K562 (cell line): ENCODE measurements at regions not wholly inside any gene's neighbourhood (a gene's known extent, or its start where the extent isn't known, plus 50 kb on each side); places are given as distances from the start of the nearest gene placed in this dataset.
A peak's percentile ranks its signal among the peaks of the same experiment; 100 is the strongest.

Experiments used
- CBFA2T3 ChIP-seq: fragments of 450-650 bp; IDR thresholded peaks from 2 replicates; pipeline ENCODE4 v1.6.1; 2017
- CBFB ChIP-seq: sonication (generic); formaldehyde crosslinking; IDR thresholded peaks from 2 replicates; pipeline ENCODE4 v1.4.0; 2020; ENCODE audit warnings: mild to moderate bottlenecking, missing genetic modification reagents
- E2F3 ChIP-seq: fragments of 250-450 bp; sonication (Bioruptor Pico); IDR thresholded peaks from 2 replicates; pipeline ENCODE4 v1.4.0; 2020; ENCODE audit warnings: mild to moderate bottlenecking
- ETV6 ChIP-seq, 3 experiments: fragments of 150-350 bp in 1 of 3; sonication (generic) in 1 of 3; formaldehyde crosslinking in 1 of 3; IDR thresholded peaks; 2 replicates each; pipeline versions ENCODE4 v1.6.1 to v1.8.0; 2014 to 2022; ENCODE audit warnings: borderline replicate concordance in 2 of 3, low read depth in 2 of 3, antibody characterized with exemption in 1 of 3, low read length in 1 of 3, mild to moderate bottlenecking in 1 of 3, missing genetic modification reagents in 1 of 3
- HDAC8 ChIP-seq: fragments of 450-650 bp; IDR thresholded peaks from 2 replicates; pipeline ENCODE4 v1.6.1; 2016; ENCODE audit warnings: mild to moderate bottlenecking, missing genetic modification characterization, moderate library complexity, missing compliant biosample characterization
- HIVEP1 ChIP-seq: fragments of 250-450 bp; sonication (Bioruptor Pico); IDR thresholded peaks from 2 replicates; pipeline ENCODE4 v1.4.0; 2020; ENCODE audit warnings: mild to moderate bottlenecking
- KAT7 ChIP-seq: sonication (generic); formaldehyde crosslinking; IDR thresholded peaks from 2 replicates; pipeline ENCODE4 v1.8.0; 2022; ENCODE audit warnings: missing genetic modification reagents, mild to moderate bottlenecking, borderline replicate concordance
- MAFK ChIP-seq: IDR thresholded peaks from 2 replicates; pipeline ENCODE4 v1.6.1; 2011; ENCODE audit warnings: low read length, improper control_type of control experiment
- RAD21 ChIP-seq, 2 experiments: fragments of 250-450 bp in 1 of 2; fragments of 450-650 bp in 1 of 2; sonication (Bioruptor Pico) in 1 of 2; formaldehyde crosslinking in 1 of 2; IDR thresholded peaks in 1 of 2; conservative IDR thresholded peaks in 1 of 2; 2 replicates each; pipeline versions ENCODE4 v1.4.0 to v1.8.0; 2020 to 2022; ENCODE audit warnings: mild to moderate bottlenecking in 2 of 2, moderate library complexity in 1 of 2
- RAD51 ChIP-seq: fragments of 450-650 bp; IDR thresholded peaks from 2 replicates; pipeline ENCODE4 v1.7.1; 2016; ENCODE audit warnings: low read depth, mild to moderate bottlenecking, borderline replicate concordance
- RHOXF2B ChIP-seq: fragments of 250-450 bp; sonication (Bioruptor Pico); conservative IDR thresholded peaks from 2 replicates; pipeline ENCODE4 v1.5.1; 2021
- TAF9B ChIP-seq: fragments of 450-650 bp; IDR thresholded peaks from 2 replicates; pipeline ENCODE4 v1.6.1; 2018; ENCODE audit warnings: mild to moderate bottlenecking; ENCODE audit not compliant: partially characterized antibody
- ZBTB9 ChIP-seq: fragments of 450-650 bp; formaldehyde crosslinking; IDR thresholded peaks from 2 replicates; pipeline ENCODE4 v1.4.0; 2020; ENCODE audit warnings: mild to moderate bottlenecking, moderate library complexity
- ZKSCAN8 ChIP-seq: fragments of 200-800 bp; sonication (Bioruptor generic); IDR thresholded peaks from 2 replicates; pipeline ENCODE4 v1.6.1; 2016; ENCODE audit warnings: missing genetic modification characterization, missing compliant biosample characterization
- ZNF133 ChIP-seq: fragments of 250-450 bp; sonication (Bioruptor Pico); IDR thresholded peaks from 2 replicates; pipeline ENCODE4 v1.4.0; 2020; ENCODE audit warnings: mild to moderate bottlenecking
- TF ChIP-seq, protein P1 (sequence below): fragments of 200-800 bp; sonication (Bioruptor generic); IDR thresholded peaks from 2 replicates; pipeline ENCODE4 v1.6.1; 2017; ENCODE audit warnings: missing genetic modification characterization, missing compliant biosample characterization
- TF ChIP-seq, protein P2 (sequence below): sonication (generic); formaldehyde crosslinking; IDR thresholded peaks from 2 replicates; pipeline ENCODE4 v1.8.0; 2022; ENCODE audit warnings: missing genetic modification reagents, mild to moderate bottlenecking, moderate library complexity, borderline replicate concordance

DNA sequence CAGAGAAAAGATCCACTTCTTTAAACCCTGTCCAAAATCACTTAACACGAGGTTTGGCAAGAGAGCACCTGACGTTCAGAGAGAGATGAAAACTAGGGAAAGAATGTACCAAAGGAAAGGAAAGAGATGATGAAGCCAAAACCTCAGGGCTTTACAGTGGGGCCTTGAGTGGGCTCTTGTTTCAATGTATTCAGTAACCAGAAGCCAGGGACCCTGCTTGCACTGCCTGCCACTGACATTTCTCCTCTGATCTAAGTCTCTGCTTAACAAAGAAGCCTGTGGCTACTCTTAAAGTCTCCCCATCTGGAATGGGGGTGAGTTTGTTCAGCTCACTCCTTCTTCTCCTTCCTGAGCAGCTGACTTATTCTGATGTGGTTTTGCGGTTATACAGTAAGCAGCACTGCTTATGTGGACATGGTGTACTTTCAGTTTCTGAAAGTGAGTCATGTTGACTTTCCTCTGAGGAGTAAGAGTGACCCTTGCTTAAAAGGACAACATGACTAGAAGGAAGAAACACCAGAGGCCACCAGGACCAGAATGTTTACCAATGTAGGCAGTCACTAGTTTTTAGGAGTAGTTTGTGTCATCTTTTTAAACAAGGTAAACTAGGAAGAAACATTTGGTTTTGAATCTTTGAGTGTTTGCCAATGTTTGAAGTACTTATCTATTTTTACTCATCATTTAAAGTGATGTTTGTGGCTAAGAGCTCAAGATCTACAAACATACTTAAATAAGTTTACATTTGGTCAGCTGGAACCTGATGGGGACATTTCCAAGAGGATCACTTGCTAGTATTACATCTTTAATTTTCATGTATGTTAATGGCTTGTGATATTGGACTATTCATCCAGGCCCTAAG lies 87.4 kb downstream of the FASLG start (continued):
- TF ChIP-seq ZKSCAN8 (CRISPR knock-in tag) (peak; percentile 66; the same call in 1 of the 2 replicates), TAF9B (peak; percentile 60), HIVEP1 (CRISPR knock-in tag) (no peak), RAD21 (CRISPR knock-in tag; conservative IDR thresholded peaks at IDR 0.05 in 1 of 2, IDR thresholded peaks at IDR 0.05 in 1 of 2) (peak; percentile 40 to 52; a peak in 3 of 4 replicates), ZBTB9 (CRISPR knock-in tag) (0 out of 2 replicates have a peak, but pooled peaks have one; percentile 45), ZNF133 (CRISPR knock-in tag) (no peak), HDAC8 (tag) (no peak), CBFB (CRISPR knock-in tag) (0 out of 2 replicates have a peak, but pooled peaks have one; percentile 66), CBFA2T3 (peak; percentile 84), KAT7 (CRISPR knock-in tag) (no peak), MAFK (peak; percentile 45; the same call in 1 of the 2 replicates), E2F3 (no peak), RAD51 (no peak), ETV6 (IDR thresholded peaks at IDR 0.05; ENCODE audit: borderline replicate concordance in 1 of 2, low read depth in 2 of 2, low read length in 1 of 2) (no peak), ETV6 (CRISPR knock-in tag; IDR thresholded peaks at IDR 0.05; ENCODE audit: borderline replicate concordance) (no peak), RHOXF2B (CRISPR knock-in tag) (no peak)
- TF ChIP-seq, protein P1, sequence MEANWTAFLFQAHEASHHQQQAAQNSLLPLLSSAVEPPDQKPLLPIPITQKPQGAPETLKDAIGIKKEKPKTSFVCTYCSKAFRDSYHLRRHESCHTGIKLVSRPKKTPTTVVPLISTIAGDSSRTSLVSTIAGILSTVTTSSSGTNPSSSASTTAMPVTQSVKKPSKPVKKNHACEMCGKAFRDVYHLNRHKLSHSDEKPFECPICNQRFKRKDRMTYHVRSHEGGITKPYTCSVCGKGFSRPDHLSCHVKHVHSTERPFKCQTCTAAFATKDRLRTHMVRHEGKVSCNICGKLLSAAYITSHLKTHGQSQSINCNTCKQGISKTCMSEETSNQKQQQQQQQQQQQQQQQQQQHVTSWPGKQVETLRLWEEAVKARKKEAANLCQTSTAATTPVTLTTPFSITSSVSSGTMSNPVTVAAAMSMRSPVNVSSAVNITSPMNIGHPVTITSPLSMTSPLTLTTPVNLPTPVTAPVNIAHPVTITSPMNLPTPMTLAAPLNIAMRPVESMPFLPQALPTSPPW (CRISPR knock-in tag) = peak; percentile 61
- TF ChIP-seq, protein P2, sequence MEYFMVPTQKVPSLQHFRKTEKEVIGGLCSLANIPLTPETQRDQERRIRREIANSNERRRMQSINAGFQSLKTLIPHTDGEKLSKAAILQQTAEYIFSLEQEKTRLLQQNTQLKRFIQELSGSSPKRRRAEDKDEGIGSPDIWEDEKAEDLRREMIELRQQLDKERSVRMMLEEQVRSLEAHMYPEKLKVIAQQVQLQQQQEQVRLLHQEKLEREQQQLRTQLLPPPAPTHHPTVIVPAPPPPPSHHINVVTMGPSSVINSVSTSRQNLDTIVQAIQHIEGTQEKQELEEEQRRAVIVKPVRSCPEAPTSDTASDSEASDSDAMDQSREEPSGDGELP (CRISPR knock-in tag) = peak; percentile 87
